Tibial nerve (tissue), 4 donors: ENCODE measurements at regions not wholly inside any gene's neighbourhood (a gene's known extent, or its start where the extent isn't known, plus 50 kb on each side); places are given as distances from the start of the nearest gene placed in this dataset.

Source experiments
- DNase-seq, 2 donors: peaks; one replicate each; pipeline ENCODE4 v3.0.0-alpha.2; 2019; ENCODE audit warnings: low spot score in 2 of 2
- H3K27ac ChIP-seq, 4 donors: fragments of 200-600 bp; sonication (generic) in 3 of 4; one replicate each; pipeline ENCODE4 v1.5.1; 2017 to 2019; ENCODE audit warnings: mild to moderate bottlenecking in 1 of 4
- H3K27me3 ChIP-seq, 2 donors: fragments of 200-600 bp; sonication (generic) in 1 of 2; one replicate each; pipeline versions ENCODE4 v1.5.1 to v1.6.0; 2017 to 2019
- H3K36me3 ChIP-seq, 3 donors: fragments of 200-600 bp; sonication (generic); one replicate each; pipeline ENCODE4 v1.5.1; 2018 to 2019
- H3K4me1 ChIP-seq, 4 donors: fragments of 200-600 bp; sonication (generic) in 3 of 4; one replicate each; pipeline ENCODE4 v1.5.1; 2017 to 2019
- H3K4me3 ChIP-seq, 4 donors: fragments of 200-600 bp; sonication (generic) in 3 of 4; one replicate each; pipeline ENCODE4 v1.5.1; 2017 to 2019; ENCODE audit warnings: mild to moderate bottlenecking in 1 of 4, moderate library complexity in 1 of 4
- H3K9me3 ChIP-seq, 4 donors: fragments of 200-600 bp; sonication (generic) in 3 of 4; one replicate each; pipeline ENCODE4 v1.5.1; 2017 to 2019
- CTCF ChIP-seq, 5 experiments: fragments of 200-600 bp in 3 of 5; fragments of 450-650 bp in 2 of 5; sonication (generic) in 3 of 5; IDR thresholded peaks; one replicate each; pipeline ENCODE4 v1.5.1; 2016 to 2019; ENCODE audit warnings: antibody characterized with exemption in 5 of 5, mild to moderate bottlenecking in 3 of 5, moderate library complexity in 2 of 5
- EP300 ChIP-seq, 2 donors: sonication (generic); formaldehyde crosslinking; IDR thresholded peaks; one replicate each; pipeline ENCODE4 v1.6.1; 2017; ENCODE audit warnings: antibody characterized with exemption in 2 of 2, mild to moderate bottlenecking in 1 of 2
- POLR2A ChIP-seq, 2 donors: fragments of 450-650 bp; IDR thresholded peaks; one replicate each; pipeline ENCODE4 v1.6.1; 2017; ENCODE audit warnings: antibody characterized with exemption in 2 of 2, mild to moderate bottlenecking in 2 of 2, moderate library complexity in 2 of 2
- WGBS, 2 donors: methylation state at CpG; one replicate each; pipeline ENCODE4 v1.1.5; 2018; 5-methylcytosine and 5-hydroxymethylcytosine counted together

- WGBS, 2 donors, result 65 to 69% methylated on average over 3 of the region's 3 CpGs
- no peaks in the 10 kb centered on the region for H3K36me3 ChIP-seq
- TF ChIP-seq CTCF (IDR thresholded peaks at IDR 0.05), result no peak
- TF ChIP-seq POLR2A (IDR thresholded peaks at IDR 0.05), result no peak
- no peaks in the 10 kb centered on the region for H3K4me1 ChIP-seq
- no peaks in the 10 kb centered on the region for H3K27me3 ChIP-seq
- no peak overlapping the region for H3K27ac ChIP-seq
- no peaks in the 10 kb centered on the region for H3K9me3 ChIP-seq
- DNase-seq, result no peak
- H3K4me3 ChIP-seq, result no peak overlapping the region
These were observed 423.0 kb upstream of the BRINP1 start for GRCh38 chr9:119792242-119792641.

GRCh38 chr9:119789987-119790386 is 420.8 kb upstream of the BRINP1 start:
- Histone ChIP-seq H3K9me3 (no peaks in the 10 kb centered on the region), H3K4me3 (no peak overlapping the region), H3K27ac (no peak overlapping the region), H3K4me1 (no peaks in the 10 kb centered on the region), H3K36me3 (no peaks in the 10 kb centered on the region), H3K27me3 (no peaks in the 10 kb centered on the region)
- no peak for DNase-seq
- WGBS, 2 donors, result 26 to 39% methylated on average over 1 of the region's 1 CpG
- no peak for TF ChIP-seq EP300 (IDR thresholded peaks at IDR 0.05)
- TF ChIP-seq CTCF (IDR thresholded peaks at IDR 0.05), result no peak
- no peak for TF ChIP-seq POLR2A (IDR thresholded peaks at IDR 0.05)

- Histone ChIP-seq H3K36me3 (no peaks in the 10 kb centered on the region), H3K4me1 (no peaks in the 10 kb centered on the region), H3K27ac (no peak overlapping the region), H3K4me3 (no peak overlapping the region), H3K9me3 (no peaks in the 10 kb centered on the region), H3K27me3 (no peaks in the 10 kb centered on the region)
- TF ChIP-seq CTCF (IDR thresholded peaks at IDR 0.05) (no peak), EP300 (IDR thresholded peaks at IDR 0.05) (no peak), POLR2A (IDR thresholded peaks at IDR 0.05) (no peak)
- 61 to 70% methylated on average over 2 of the region's 2 CpGs for WGBS, 2 donors
- DNase-seq, result no peak
These were observed 419.7 kb upstream of the BRINP1 start for GRCh38 chr9:119788921-119789320.

GRCh38 chr9:119781886-119782285 is 412.7 kb upstream of the BRINP1 start:
- Histone ChIP-seq H3K9me3 (no peaks in the 10 kb centered on the region), H3K27ac (no peak overlapping the region), H3K27me3 (no peaks in the 10 kb centered on the region), H3K36me3 (no peaks in the 10 kb centered on the region), H3K4me1 (no peaks in the 10 kb centered on the region), H3K4me3 (no peak overlapping the region)
- TF ChIP-seq CTCF (IDR thresholded peaks at IDR 0.05), result no peak
- TF ChIP-seq POLR2A (IDR thresholded peaks at IDR 0.05), result no peak
- no peak for TF ChIP-seq EP300 (IDR thresholded peaks at IDR 0.05)
- DNase-seq, result no peak

GRCh38 chr9:119775410-119775809 is 406.2 kb upstream of the BRINP1 start:
- Histone ChIP-seq H3K9me3 (no peaks in the 10 kb centered on the region), H3K4me3 (no peak overlapping the region), H3K36me3 (no peaks in the 10 kb centered on the region), H3K27me3 (no peaks in the 10 kb centered on the region), H3K4me1 (no peaks in the 10 kb centered on the region), H3K27ac (no peak overlapping the region)
- WGBS, 2 donors, result 74 to 82% methylated on average over 3 of the region's 3 CpGs
- DNase-seq, result no peak
- TF ChIP-seq EP300 (IDR thresholded peaks at IDR 0.05), result no peak

GRCh38 chr9:119773823-119774222 is 404.6 kb upstream of the BRINP1 start:
- H3K9me3 ChIP-seq, result no peaks in the 10 kb centered on the region
- H3K4me3 ChIP-seq, result no peak overlapping the region
- H3K27me3 ChIP-seq, result no peaks in the 10 kb centered on the region
- no peaks in the 10 kb centered on the region for H3K4me1 ChIP-seq
- whole genome bisulfite sequencing, 2 donors, result 35 to 39% methylated on average over 2 of the region's 2 CpGs
- TF ChIP-seq EP300 (IDR thresholded peaks at IDR 0.05) (no peak), POLR2A (IDR thresholded peaks at IDR 0.05) (no peak), CTCF (IDR thresholded peaks at IDR 0.05) (no peak)
- DNase-seq, result no peak
- H3K27ac ChIP-seq, result no peak overlapping the region
- H3K36me3 ChIP-seq, result no peaks in the 10 kb centered on the region
